Activated CD4-positive, alpha-beta memory T cell treated with anti-CD3 and anti-CD28 coated beads for 36 hours (primary cell): ENCODE measurements at regions not wholly inside any gene's neighbourhood (a gene's known extent, or its start where the extent isn't known, plus 50 kb on each side); places are given as distances from the start of the nearest gene placed in this dataset.

ENCODE experiments used
- CTCF ChIA-PET: fragments of 350-600 bp; sonication (Branson Sonifier 250); formaldehyde crosslinking; loops from one replicate; lab custom pipeline; 2021; ENCODE audit warnings: antibody characterized with exemption, inconsistent platforms; lab: Charles Lee
- POLR2A ChIA-PET: fragments of 350-600 bp; sonication (Branson Sonifier 250); formaldehyde crosslinking; loops from one replicate; lab custom pipeline; 2021; ENCODE audit warnings: antibody characterized with exemption; lab: Charles Lee
- DNase-seq: peaks from one replicate; pipeline ENCODE4 v3.0.0-alpha.2; 2020
- H3K27ac Mint-ChIP-seq: one replicate; pipeline ENCODE4 v1.8.0; 2021; ENCODE audit warnings: mixed read lengths
- H3K27me3 Mint-ChIP-seq: one replicate; pipeline ENCODE4 v1.8.0; 2021; ENCODE audit warnings: mixed read lengths
- H3K36me3 Mint-ChIP-seq: one replicate; pipeline ENCODE4 v1.8.0; 2021; ENCODE audit warnings: mixed read lengths
- H3K4me1 Mint-ChIP-seq: one replicate; pipeline ENCODE4 v1.8.0; 2021; ENCODE audit warnings: low read depth, mixed read lengths
- H3K4me3 Mint-ChIP-seq: one replicate; pipeline ENCODE4 v1.8.0; 2021; ENCODE audit warnings: mild to moderate bottlenecking, mixed read lengths
- H3K9me3 Mint-ChIP-seq: one replicate; pipeline ENCODE4 v1.8.0; 2021; ENCODE audit warnings: mixed read lengths
- intact Hi-C: fragments of 100-400 bp; cut with micrococcal nuclease; formaldehyde crosslinking; loops from one replicate; pipeline ENCODE4 v1.15.1; 2023

GRCh38 chr14:81946834-81947798, 413.5 kb upstream of the SEL1L start:
- Mint-ChIP-seq H3K27ac (no peak overlapping the region), H3K36me3 (no peaks in the 10 kb centered on the region), H3K9me3 (peaks cover 5% of the 10 kb centered on the region), H3K27me3 (no peaks in the 10 kb centered on the region), H3K4me3 (no peak overlapping the region), H3K4me1 (no peaks in the 10 kb centered on the region)
- DNase-seq: no peak
- ChIA-PET POLR2A (no interaction called here), CTCF (no interaction called here)
- intact Hi-C loops: no loop called here

DNA sequence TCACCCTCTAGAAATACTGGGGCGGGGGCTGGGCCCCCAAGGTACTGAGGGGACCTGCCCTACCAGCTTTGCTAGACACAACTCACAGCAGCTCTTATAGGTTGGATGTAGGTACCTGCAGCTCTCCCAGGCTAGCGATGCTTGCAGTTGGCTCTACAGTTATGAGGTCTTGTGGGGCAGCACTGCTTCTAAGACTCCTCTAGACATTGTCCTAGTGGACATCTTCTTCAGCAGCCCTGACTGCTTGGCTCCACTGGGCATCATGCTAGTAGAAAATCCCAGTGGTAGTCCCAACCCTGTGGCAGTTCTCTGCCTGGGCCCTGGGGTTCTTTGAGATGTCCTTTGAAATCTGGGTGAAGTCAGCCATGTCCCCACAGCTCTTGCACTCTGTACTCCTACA, 419.3 kb upstream of the SEL1L start:
- Mint-ChIP-seq H3K27me3 (no peaks in the 10 kb centered on the region), H3K4me3 (no peak overlapping the region), H3K4me1 (no peaks in the 10 kb centered on the region), H3K36me3 (no peaks in the 10 kb centered on the region), H3K9me3 (peaks cover 2% of the 10 kb centered on the region), H3K27ac (no peak overlapping the region)
- POLR2A ChIA-PET: no interaction called here
- intact Hi-C loops: no loop called here
- CTCF ChIA-PET: no interaction called here
- no peak for DNase-seq

- ChIA-PET CTCF (no interaction called here), POLR2A (no interaction called here)
- Mint-ChIP-seq H3K9me3 (peaks cover 2% of the 10 kb centered on the region), H3K4me3 (no peak overlapping the region), H3K27me3 (no peaks in the 10 kb centered on the region), H3K36me3 (no peaks in the 10 kb centered on the region), H3K27ac (no peak overlapping the region), H3K4me1 (no peaks in the 10 kb centered on the region)
- no peak for DNase-seq
- intact Hi-C loops: no loop called here
These were observed 419.8 kb upstream of the SEL1L start for GRCh38 chr14:81953419-81953818.

DNA sequence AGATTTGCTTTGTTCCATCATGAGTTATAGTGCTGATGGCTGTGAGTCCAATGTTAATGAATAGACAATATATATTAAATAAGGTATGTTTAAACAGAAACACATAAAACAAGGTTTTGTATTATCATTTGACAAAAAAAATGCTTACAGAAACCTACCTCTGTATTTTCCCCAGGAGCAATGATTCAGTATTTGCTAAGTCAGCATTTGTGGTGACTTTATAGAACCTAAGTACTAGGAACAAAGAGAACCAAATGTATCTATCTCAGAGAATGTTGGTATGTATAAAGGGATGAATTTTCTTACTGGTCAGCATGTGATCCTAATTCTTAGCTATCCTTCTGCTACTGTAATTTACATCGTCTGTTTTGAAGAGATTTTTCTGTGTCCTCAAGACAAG, 421.5 kb upstream of the SEL1L start:
- intact Hi-C loops: no loop called here
- Mint-ChIP-seq H3K36me3 (no peaks in the 10 kb centered on the region), H3K4me1 (no peaks in the 10 kb centered on the region), H3K27me3 (no peaks in the 10 kb centered on the region), H3K4me3 (no peak overlapping the region), H3K27ac (no peak overlapping the region), H3K9me3 (no peaks in the 10 kb centered on the region)
- ChIA-PET CTCF (no interaction called here), POLR2A (no interaction called here)
- DNase-seq: no peak

DNA sequence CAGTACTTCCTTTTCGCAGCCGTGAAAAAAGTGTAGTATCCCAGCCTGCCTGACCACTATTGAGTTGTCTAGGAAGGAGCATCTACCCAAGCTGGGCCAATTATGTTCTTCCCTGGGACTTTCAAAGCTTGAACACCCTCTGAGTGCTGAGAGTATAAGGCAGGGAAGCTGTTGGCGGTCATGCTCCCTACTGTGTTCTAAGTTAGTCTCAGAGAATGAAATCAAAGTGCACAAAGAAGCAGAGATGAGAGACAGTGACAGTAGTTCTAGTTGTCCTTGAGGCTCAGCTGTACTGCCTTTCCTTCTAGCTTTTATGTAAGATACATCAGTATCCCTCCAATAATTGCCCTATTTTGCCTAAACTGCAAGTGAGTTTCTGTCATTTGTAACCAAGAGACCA, 427.1 kb upstream of the SEL1L start:
- H3K4me3 Mint-ChIP-seq: no peak overlapping the region
- H3K9me3 Mint-ChIP-seq: no peaks in the 10 kb centered on the region
- no peaks in the 10 kb centered on the region for H3K36me3 Mint-ChIP-seq
- no peak for DNase-seq
- H3K4me1 Mint-ChIP-seq: no peaks in the 10 kb centered on the region
- CTCF ChIA-PET: no interaction called here
- POLR2A ChIA-PET: no interaction called here
- intact Hi-C loops: no loop called here
- H3K27me3 Mint-ChIP-seq: no peaks in the 10 kb centered on the region
- H3K27ac Mint-ChIP-seq: no peak overlapping the region

DNA sequence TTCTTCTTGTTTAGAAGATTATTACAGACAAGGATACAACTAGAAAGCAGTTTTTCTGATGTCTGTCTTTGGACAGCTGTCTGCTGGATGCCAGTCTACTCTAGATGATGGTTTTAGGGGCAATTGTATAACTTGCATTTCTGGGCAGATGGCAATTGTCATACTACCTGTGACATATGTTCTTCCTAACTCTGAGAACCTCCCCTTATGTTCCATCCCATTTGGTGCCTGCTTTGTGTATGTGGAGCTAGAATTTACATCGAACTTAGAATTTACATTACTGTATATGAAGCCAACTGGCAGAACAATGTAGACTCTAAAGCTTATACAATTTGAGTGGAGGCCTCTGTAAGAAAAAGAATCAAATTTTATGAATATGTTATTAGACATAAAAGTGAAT, 430.2 kb upstream of the SEL1L start:
- intact Hi-C loops: no loop called here
- Mint-ChIP-seq H3K9me3 (peaks cover 9% of the 10 kb centered on the region), H3K4me1 (no peaks in the 10 kb centered on the region), H3K27ac (no peak overlapping the region), H3K27me3 (no peaks in the 10 kb centered on the region), H3K36me3 (no peaks in the 10 kb centered on the region), H3K4me3 (no peak overlapping the region)
- POLR2A ChIA-PET: no interaction called here
- CTCF ChIA-PET: no interaction called here
- no peak for DNase-seq

DNA sequence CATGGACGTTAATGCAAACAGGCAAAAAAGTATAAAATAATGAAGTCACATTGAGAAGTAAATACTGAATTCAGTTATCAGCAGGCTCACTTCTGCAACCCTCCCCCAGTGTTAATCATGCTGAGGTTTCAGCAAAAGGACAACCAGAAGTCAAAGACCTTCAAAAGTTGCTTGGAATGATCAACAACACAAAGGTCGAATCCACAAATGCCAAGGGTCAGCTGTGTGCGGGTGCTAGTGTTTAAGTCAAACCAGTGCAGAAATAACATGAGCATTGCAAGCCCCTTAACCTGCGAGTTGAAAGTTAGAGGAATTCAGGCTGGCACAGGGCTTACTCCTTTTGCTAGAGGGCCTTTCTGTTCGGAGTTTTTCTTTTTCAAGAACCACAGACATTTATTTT, 436.7 kb upstream of the SEL1L start:
- no peaks in the 10 kb centered on the region for H3K4me1 Mint-ChIP-seq
- no peak overlapping the region for H3K4me3 Mint-ChIP-seq
- intact Hi-C loops: no loop called here
- no peaks in the 10 kb centered on the region for H3K36me3 Mint-ChIP-seq
- H3K27ac Mint-ChIP-seq: no peak overlapping the region
- no peaks in the 10 kb centered on the region for H3K27me3 Mint-ChIP-seq
- CTCF ChIA-PET: no interaction called here
- POLR2A ChIA-PET: no interaction called here
- DNase-seq: no peak
- H3K9me3 Mint-ChIP-seq: peaks cover 19% of the 10 kb centered on the region

DNA sequence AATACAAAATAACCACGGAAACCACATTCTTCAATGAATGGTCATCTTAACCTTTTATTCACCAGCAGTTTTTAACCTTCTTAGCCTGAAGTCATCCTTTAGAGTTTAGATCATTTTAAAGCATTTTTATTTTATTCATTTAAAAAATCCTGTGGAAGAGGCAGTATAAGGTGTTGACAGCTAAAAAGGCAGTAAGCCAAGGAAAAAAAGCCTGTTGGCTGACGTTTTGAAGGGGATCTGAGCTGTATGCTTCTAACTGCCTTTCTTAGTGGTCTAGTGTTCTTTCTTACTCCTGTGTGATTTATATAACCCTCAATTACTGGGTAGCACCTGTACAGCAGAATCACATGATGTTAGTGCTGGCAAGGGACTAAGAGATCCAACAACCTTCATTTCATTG, 438.3 kb upstream of the SEL1L start:
- Mint-ChIP-seq H3K27ac (no peak overlapping the region), H3K9me3 (peaks cover 19% of the 10 kb centered on the region), H3K27me3 (no peaks in the 10 kb centered on the region), H3K36me3 (no peaks in the 10 kb centered on the region), H3K4me1 (no peaks in the 10 kb centered on the region), H3K4me3 (no peak overlapping the region)
- CTCF ChIA-PET: no interaction called here
- DNase-seq: no peak
- intact Hi-C loops: no loop called here
- POLR2A ChIA-PET: no interaction called here

- Mint-ChIP-seq H3K9me3 (peaks cover 16% of the 10 kb centered on the region), H3K36me3 (no peaks in the 10 kb centered on the region), H3K27me3 (no peaks in the 10 kb centered on the region), H3K4me1 (no peaks in the 10 kb centered on the region), H3K27ac (no peak overlapping the region), H3K4me3 (no peak overlapping the region)
- CTCF ChIA-PET: no interaction called here
- DNase-seq: no peak
- intact Hi-C loops: no loop called here
- POLR2A ChIA-PET: no interaction called here
These were observed 438.9 kb upstream of the SEL1L start for GRCh38 chr14:81972601-81973000.

DNA sequence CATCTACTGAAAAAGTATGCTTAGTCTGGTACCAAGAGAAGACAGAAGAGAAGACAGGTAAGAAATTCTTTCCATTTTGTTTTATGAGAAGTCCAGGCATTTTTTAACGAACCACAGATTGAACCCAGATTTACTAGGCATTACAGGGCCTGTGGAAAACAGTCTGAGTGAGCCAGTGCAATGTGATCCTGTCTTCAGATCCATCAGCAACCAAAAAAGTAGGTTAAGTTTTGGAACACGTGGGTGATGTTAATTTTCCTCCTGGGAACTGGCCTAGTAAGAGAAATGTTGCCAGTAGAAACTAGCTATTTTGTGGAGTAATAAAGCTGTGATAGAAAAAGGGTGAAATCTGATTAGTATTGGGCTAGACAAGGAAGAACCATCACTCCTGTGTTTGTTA, 440.9 kb upstream of the SEL1L start:
- DNase-seq: no peak
- no peaks in the 10 kb centered on the region for H3K27me3 Mint-ChIP-seq
- intact Hi-C loops: no loop called here
- no peaks in the 10 kb centered on the region for H3K4me1 Mint-ChIP-seq
- ChIA-PET POLR2A (no interaction called here), CTCF (no interaction called here)
- H3K27ac Mint-ChIP-seq: no peak overlapping the region
- no peak overlapping the region for H3K4me3 Mint-ChIP-seq
- H3K9me3 Mint-ChIP-seq: peaks cover 6% of the 10 kb centered on the region
- H3K36me3 Mint-ChIP-seq: no peaks in the 10 kb centered on the region

DNA sequence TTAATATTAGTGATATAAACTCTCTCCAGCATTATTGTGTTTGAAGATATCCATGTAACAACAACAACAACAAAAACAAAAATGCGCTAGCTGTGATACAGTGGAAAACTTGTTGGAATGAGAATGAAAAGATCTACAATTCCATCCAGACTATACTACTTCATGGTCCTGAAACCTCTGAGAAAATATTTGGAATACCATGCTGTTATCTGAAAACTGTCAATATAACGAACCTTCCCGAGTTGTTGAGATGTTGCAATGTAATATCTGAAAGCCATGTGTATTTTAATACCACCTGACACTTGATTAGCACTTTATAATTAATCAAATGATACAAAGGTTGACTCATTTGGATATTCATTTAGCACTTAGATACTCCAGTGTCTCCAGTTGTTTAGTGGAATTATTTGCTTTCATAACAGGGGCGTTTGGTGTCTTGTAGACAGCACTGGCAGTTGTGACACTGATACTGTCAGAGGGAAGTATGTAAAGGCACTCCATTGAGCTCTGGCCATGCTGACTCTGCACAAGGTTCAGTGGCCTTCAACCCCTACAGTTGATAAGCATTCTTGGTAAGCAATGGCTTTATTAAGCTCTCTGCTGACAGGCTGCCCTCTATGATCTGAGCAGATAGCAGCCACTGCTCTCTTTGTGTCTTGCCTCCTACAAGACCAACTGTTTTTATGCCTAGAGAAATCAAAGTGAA, 447.1 kb upstream of the SEL1L start:
- Mint-ChIP-seq H3K36me3 (no peaks in the 10 kb centered on the region), H3K4me3 (no peak overlapping the region), H3K9me3 (no peaks in the 10 kb centered on the region), H3K27ac (no peak overlapping the region), H3K4me1 (no peaks in the 10 kb centered on the region), H3K27me3 (no peaks in the 10 kb centered on the region)
- CTCF ChIA-PET: interaction anchor here (0.7 to 1.5 kb wide), 2 partner anchors 10 to 12 kb away, joined by 4 to 5 read pairs; no protein-coding TSS in a partner anchor
- DNase-seq: no peak
- intact Hi-C loops: no loop called here
- POLR2A ChIA-PET: no interaction called here

- H3K27ac Mint-ChIP-seq: no peak overlapping the region
- no peak overlapping the region for H3K4me3 Mint-ChIP-seq
- ChIA-PET POLR2A (no interaction called here), CTCF (interaction anchor here (0.7 to 1.5 kb wide), 2 partner anchors 9 to 12 kb away, joined by 4 to 5 read pairs; no protein-coding TSS in a partner anchor)
- H3K36me3 Mint-ChIP-seq: no peaks in the 10 kb centered on the region
- no peaks in the 10 kb centered on the region for H3K4me1 Mint-ChIP-seq
- DNase-seq: no peak
- intact Hi-C loops: no loop called here
- H3K9me3 Mint-ChIP-seq: no peaks in the 10 kb centered on the region
- no peaks in the 10 kb centered on the region for H3K27me3 Mint-ChIP-seq
These were observed 447.6 kb upstream of the SEL1L start for GRCh38 chr14:81981307-81981675.
